Hippocampal formation (tissue), 2 donors: ENCODE measurements at regions not wholly inside any gene's neighbourhood (a gene's known extent, or its start where the extent isn't known, plus 50 kb on each side); places are given as distances from the start of the nearest gene placed in this dataset.

Source experiments
- DNase-seq, 2 donors: peaks; one replicate each; lab custom pipeline; 2025; lab: John Stamatoyannopoulos, UW

DNA sequence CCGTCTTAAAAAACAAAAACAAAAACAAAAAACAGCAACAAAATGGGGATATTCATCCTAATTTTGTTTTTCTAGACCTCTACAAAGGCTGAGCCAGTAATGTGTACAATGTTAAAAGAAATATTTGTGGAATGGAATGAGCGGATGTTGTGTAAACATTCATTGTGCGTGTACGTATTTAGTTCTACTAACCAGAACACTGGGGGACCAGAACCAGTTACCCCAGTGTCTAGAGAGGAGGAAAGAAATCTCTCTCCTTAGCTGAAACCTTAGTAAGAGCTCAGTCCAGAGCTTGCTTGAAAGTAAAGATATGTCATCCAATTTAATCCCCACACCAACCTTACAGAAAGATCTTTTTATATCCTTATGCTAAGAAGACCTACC lies 106.7 kb upstream of the CPEB4 start:
- no peak for DNase-seq

DNA sequence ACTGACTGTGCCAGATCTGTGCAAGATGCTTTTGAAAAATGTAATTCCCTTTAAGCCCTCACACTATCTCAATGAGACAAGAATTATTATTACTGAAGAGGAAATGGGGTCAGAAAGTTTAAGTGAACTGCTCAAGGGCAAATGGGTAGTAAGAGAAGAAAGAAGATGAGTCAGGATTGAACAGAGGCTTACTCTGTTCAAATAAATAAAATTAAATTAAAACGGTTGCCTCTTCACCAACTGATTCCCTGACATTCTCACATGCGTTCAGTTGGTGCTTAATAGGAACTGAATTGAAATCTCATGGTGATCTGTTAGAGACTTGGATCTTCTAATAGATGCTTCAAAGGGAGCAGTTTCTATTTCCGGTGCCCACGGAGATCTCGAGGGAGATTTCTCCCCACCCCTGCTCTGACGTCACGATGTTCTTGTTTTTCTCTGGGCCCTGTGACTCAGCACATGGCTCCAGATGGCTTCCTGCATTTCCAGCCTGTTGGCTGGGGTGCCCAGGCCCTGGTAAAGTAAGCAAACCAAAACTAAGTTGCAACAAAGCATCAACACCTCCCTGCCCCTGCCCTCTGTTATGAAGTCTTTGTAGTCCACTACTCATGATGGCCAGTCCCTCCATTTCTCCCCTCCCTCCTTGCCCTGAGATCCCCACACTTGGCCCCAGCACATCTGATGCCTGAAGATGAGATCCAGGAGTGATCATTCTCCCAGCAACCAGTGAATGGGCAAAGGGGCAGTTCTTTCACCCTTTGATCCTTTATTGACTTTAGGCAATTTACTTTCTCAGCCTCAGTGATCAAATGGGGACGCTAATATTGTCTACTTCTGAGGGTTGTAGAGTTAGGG lies 106.1 kb upstream of the CPEB4 start:
- peak; percentile 45 to 76 for DNase-seq

DNA sequence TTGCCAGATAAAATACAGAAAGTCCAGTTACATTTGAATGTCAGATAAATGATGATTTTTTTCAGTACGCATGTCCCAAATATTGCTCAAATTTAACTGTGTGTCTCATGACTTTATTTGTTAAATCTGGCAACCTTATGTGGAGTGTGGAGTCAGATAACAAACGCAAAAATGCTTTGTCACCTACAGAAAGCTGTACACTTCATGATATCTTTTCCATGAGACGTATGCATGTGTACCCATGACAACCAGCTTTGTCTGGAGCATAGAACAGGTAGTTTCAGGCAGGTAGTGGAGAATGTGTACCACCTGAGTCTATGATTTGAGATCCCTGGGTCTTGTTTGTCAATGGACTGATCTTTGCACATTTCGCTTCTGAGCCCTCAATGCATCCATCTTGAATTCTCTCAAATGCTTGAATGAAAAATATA lies 105.5 kb upstream of the CPEB4 start:
- no peak for DNase-seq

DNA sequence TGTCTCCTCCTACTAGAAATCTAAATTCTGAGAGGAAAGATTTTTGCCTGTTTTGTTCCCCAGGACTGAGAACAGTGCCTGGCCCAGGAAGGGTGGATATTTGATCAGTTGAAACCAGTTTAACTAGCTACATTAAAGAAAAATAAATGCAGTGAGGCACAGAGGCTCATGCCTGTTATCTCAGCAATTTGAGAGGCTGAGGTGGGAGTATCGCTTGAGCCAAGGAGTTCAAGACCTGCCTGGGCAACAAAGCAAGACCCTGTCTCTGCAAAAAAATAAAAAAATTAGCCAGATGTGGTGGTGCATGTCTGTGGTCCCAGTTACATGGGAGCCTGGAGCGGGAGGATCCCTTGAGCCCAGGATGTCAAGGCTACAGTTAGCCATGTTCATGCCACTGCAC lies 104.8 kb upstream of the CPEB4 start:
- no peak for DNase-seq

DNA sequence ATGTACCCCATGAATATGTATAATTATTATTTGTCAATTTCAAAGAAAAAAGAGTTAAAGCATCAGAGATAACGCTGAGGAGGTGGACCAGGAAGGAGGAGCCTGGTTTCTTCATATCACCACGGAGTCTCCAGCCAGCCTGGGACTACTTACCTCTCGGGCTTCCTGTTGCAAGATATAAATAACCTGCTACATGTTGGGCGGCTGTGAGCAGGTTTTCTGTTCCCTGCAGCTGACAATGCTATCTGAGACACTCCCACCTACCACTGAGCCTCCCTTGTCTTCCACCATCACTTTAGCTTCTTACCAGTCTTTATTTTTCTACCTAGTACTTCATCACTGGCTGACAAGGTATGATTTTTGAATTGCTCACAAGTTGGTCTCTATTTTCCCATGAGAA lies 102.7 kb upstream of the CPEB4 start:
- DNase-seq: no peak

DNA sequence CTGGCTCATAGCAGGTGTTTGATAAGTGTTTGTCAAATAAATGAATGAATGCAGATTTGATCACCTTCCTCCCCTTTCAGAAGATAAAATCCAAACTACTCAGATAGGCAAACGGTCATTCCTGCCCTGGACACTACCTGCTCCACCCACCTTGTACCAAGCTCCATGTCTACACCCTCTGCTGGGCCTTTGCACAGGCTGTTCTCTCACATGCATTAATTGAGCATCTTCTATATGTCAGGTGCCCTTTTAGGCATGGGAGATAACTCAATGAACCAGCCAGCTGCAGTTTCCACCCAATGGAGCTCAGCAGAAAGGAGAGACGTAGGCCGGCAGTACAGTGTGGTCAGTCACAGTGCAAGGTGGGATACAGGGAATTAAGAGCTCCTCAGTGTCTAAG lies 102.3 kb upstream of the CPEB4 start:
- DNase-seq: no peak

DNA sequence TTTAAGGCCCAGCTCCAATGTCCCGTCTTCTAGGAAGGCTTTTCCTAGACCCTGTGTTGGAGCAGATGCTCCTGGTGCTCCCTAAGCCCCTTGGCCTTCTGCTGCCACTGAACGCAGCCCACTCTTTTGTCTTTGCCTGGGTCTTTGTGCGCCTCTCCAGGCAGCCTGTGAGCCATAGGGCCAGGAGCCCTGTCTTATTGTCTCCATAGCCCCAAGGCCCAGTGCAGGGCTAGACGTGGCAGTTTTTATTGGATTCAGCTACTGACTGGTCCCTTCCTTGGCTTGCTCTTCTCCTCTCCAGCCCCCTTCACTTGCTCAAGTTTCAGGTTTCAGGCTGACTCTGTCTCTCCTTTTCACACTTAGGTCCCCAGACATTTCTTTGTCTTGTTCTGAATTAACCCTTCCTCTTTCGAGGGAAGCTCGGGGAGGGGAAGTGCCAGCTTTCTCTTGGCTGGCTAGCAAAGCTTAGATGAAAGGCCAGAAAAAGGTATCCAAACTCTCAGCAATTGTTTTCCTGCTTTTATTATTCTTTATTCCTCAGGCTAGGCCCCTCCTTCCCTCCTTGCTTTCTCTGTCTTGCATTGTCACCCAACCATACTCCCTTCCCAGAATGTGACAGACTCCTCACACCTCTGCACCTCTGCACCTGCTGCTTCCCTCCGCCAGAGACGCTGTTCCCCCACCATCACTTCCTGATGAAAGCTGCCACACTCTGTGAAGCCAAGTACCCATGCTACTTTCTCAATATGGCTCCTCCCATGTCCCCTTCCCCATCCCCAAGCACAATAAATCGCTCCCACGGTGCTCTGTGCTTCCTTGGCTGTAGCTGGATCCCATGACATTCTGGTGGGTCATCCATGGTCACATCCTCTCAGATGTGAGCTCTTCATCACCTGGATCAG lies 101.6 kb upstream of the CPEB4 start:
- DNase-seq: no peak

DNA sequence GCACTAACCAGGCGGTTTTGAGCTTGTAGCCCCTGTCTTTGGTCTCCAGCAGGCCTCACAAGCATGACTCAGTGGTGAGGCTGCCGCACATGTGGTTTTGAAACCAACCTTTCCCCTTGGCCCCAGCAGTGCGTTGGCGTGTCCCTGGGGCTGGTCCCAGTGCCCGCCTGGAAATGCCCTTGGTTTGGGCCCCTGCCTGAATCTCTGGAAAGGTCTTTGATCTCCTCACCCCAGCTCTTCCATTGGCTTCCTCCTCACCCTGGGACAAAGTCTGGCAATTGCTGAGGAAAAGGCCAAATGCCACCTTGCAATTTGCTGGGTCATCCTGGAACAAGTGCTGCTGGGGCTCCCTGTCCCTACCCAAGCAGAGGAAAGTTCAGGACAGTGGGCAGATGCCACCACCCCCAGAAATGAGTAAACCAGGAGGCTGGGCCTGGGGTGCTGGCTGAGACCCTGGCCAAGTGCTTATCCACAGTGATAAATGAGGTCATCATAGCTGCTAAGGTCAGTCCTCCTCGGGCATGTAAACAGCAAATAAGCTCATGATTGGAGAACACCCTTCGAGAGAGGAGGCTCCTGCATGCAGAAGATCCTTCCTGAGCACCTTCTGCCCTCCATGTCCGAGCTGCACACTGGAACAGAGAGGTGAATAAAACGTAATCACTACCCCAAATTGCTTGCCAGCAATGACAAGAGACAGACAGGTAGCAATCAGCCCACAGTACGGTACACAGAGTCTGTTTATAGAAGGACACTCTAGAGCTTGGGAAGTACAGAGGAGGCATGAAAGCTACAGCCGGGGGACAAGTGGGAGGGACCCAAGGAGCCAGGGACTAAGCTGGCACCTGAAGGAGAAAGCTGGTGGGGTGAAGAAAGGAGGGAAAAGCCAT lies 98.9 kb upstream of the CPEB4 start:
- DNase-seq: no peak

DNA sequence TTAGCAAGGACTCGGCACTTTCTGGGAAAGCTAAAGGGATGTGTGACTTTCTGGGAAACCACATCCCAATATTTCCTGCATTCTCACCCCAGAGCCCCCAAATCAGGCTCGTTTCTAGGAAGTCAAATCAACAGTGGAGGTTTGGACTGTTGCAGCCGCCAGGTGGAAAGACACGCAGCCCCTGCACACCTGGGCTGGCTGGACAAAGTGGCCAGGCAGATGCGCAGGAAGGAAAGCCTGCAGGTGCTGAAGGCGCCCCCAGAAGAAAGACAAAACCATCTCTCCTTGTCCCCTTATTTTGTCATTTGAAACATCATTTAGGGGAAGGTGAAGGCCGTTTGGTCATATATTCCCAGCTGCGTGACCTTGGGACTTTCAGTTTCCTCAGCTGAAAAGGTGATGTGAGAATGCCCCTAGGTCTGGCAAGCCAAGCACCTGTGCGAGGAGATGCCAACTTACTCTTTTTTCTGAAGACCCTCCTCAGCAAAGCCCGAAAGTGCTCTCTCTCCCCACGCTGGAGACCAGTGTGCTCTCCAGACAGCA lies 97.9 kb upstream of the CPEB4 start:
- no peak for DNase-seq

DNA sequence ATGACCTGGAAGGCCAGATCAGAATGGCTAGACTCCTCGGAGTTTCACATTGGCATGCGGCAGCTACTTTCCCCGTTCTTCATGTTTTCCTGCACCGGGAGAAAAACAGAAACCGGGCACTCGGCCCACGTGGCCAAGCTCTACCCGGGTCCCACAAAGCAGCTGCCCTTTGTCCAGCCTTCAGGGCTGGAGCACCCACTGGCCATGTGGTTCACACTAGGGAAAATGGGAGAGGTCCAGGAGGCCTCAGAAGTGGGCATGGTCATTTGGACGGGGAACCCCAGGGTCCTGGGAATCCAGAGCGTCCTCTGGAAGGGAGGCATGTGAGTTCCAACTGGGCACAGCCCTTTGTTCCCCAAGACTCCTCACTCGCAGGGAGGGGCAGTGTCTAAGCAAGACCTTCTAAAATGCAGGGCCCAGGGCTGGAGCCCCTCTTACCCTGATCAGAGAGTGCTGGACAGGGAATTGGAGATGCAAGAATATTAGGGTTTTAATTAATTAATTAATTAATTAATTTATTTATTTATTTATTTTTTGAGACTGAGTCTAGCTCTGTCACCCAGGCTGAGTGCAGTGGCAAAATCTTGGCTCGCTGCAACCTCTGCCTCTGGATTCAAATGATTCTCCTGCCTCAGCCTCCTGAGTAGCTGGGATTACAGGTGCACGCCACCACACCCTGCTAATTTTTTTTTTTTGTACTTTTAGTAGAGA lies 97.2 kb upstream of the CPEB4 start:
- no peak for DNase-seq

DNA sequence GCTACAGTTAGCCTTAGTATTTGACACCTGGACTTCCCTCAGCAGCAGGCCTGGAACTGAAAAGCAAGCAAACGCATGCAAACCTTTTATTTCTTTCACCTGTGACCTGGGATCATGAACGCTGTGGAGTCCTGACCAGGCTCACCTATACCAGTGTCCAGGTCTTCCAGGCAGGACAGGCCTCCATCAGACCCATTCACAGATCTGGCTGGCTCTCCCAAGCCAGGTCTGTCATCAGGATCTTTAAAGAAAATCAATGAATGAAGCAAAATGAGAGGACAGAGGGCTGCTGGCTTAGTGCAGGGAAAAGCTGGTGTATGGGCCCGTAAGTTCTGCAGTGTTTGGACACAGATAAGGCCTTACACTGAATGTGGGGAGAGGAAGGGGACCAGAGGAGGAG lies 96.3 kb upstream of the CPEB4 start:
- no peak for DNase-seq

DNA sequence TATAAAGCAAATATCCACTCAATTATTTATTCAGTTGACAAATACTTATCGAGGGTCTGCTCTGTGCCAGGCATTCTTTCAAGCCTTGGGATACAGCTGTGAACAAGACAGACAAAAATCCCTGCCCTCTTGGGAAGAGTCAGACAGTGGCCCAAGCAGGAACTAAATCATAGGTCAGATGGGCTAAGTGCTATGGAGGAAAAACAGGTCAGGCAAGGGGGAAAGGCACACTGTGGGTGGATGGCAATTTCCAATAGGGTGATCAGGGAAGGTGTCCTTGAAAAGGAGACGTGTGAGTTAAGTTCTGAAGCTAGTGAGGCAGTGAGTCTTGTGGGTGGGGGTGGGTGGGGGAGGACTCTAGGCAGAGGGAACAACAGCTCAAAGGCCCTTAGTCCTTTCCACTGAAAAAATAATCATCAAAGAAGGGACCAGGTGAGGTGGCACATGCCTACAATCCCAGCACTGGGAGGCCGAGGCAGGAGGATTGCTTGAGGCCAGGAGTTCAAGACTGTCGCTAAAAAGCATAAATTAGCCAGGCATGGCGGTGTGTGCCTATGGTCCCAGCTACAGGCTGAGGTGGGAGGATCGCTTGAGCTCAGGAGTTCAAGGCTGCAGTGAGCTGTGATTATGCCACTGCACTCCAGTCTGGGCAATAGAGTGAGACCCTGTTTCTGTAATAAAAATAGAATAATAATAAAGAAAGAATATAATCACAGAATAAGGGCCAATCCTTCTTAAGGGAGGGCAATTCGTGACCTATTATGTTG lies 95.2 kb upstream of the CPEB4 start:
- no peak for DNase-seq

DNA sequence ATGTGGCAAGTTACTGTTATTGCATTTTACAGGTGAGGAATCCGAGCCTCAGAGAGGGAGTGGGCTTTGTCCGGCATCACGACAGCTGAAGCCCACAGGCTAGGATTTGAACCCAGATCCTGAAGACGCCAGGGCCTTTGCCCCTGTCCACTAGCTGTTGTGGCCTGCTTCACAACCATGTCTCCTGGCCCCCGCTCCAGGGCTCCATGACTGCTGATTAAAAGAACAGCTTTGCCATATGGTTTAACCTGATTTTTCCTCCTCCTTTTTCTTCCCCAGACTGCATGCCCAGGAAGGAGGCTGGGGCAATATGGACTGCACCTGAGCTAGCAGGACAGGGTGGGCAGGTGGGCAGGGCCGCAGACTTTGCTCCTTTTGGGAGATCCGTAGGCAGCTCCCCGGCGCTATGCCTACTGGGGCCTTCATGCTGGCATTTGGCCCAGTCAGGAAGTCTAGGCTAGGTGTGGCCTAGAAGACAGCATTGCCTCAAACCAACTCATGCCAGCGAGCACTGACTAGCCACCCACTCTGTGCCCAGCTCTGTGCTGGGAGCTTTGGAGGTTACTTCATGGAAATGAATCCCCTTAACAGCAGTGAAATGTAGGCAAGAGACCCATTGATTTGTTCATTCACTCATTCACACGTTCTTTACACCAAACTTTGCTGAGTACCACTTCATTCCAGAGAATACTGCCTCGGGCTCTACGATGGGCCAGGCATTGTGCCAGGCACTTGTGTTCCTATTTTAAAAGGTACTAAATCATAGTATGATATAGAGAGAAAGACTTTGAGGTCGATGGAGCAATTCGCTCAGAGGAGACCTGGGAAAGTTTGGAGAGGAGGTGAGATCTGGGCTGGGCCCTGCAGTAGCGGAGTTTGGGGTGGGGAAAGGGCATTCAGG lies 94.3 kb upstream of the CPEB4 start:
- DNase-seq: no peak

DNA sequence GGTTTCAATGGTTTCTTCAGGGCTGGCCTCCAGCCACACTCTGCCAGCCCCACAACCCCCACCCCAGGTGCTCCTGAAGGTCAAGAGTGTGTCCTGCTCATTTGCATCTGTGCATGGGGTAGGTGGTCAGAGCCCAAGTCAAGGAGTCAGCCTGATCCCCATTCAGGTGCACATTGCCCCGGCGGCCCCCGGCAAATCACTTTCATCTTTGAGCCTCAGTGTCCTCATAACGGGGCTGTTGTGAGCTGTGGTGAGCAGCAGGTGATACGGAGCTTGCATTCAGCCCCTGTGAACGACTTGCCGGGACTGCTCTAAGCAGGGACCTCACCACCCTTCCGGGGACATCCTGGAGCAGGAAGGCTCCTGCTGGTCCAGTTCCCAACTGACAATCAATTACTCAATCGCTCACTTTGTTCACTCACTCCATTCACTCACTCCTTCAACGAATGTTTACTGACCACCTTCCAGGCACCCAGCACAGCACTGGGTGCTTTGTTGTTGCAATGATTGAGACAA lies 93.2 kb upstream of the CPEB4 start:
- no peak for DNase-seq

DNA sequence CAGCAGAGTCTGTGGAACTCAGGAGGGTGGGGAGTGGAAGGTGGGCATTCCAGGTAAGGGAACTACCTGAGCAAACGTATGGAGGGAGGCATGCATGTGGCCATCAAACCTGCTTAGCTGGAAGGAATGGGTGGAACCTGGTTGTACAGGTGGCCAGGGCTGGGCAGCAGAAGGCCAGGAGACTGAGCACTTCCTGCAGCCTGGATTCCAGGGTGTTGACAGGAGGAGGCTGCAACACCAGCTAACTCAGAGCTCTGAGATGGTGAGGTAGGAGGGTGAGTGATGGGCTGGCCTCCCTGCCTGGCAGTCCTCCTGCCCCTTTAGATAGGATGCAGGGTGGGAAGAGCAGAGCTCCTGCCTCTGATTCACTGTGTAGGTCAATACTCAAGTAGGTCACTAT lies 92.5 kb upstream of the CPEB4 start:
- DNase-seq: no peak

DNA sequence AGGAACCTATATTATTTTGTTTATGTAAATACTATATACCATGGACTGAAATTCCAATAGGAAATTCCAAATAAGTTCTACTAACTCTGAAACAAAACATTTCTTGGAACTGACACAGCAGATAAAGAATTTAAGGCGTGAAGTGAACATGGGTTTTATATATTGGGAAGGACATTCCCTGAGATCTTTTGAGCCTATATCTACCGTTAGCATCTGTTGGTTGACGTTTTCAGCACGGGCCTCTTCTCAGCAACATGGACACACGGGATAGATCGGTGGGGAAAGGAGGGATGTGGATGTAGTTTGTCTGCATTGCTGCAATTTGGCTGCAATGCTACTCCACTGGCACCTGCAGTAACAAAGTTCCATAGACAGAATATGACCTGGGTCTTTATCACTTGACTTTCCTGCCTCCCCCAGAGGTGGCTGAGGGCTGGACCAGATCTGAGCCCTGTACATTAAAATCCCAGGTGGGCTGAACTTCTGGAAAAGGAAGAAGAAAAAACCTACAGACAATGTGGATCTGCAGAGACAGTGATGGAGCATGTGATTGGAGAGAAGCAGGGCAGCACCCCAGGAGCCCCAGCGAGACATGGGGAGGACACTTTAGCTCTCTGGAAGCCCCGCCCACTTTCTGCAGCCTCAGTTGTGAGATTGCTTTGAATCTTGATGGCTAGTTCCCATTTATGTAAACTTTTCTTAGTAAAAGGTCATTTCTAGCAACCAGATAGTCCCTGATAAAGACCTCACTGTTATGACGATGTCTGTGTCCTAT lies 91.2 kb upstream of the CPEB4 start:
- no peak for DNase-seq

DNA sequence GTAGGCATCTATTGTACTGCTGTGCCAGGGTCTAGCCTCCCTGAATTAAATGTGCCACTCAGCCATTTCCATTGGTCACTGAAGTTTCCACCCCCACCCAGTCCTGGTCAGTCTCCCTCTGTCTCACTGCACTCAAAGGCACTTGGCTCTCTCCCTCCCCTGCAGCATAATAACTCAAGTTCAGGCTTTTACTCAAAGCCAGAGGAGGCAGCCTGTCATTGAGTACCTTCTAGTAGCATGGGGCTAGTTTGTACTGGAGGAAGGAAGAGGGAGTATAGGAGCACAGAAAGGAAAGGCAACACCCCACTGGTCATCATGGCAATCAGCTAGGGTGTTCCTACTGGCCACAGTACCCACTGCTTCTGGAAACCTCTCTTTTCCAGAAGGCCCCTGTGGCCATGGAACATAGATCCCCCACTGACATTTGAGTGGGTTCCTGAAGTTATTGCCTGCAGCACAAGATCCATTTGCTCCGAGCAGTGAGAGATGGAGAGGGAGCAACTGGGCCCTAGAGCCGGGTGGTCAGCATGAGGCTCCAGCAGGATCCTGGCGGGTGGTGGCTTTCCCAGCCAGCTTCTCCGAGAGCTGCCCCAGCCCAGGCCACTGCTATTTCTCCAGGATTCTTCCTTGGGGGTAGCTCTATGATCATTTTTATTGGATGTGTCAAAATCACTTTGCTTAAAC lies 89.9 kb upstream of the CPEB4 start:
- no peak for DNase-seq

DNA sequence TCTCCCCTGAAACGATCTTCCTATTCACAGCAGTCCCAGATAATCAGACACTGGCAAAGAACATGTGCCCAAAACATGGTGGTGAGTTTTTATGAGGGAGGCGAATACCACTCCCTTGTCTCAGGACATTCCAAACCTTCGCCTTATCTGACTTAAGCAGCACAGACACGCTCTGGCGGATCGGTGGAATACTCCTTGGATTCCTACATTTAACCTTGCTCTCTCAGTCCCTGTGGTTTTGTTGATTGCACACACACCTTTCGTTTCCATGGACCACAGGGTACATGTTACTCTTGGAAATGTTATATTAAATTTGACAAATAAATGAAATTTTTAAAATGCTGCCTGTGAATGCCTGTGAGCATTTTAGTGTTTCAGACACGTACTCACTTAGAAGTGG lies 87.8 kb upstream of the CPEB4 start:
- DNase-seq: no peak
